Suprapubic skin (tissue), 4 donors: ENCODE measurements at regions not wholly inside any gene's neighbourhood (a gene's known extent, or its start where the extent isn't known, plus 50 kb on each side); places are given as distances from the start of the nearest gene placed in this dataset.

Experiments used
- DNase-seq, 2 donors: peaks; one replicate each; pipeline ENCODE4 v3.0.0-alpha.2; 2019; ENCODE audit warnings: low spot score in 2 of 2
- H3K27ac ChIP-seq: fragments of 200-600 bp; sonication (generic); one replicate; pipeline ENCODE4 v1.5.1; 2019
- H3K27me3 ChIP-seq: fragments of 200-600 bp; sonication (generic); one replicate; pipeline ENCODE4 v1.5.1; 2019
- H3K36me3 ChIP-seq: fragments of 200-600 bp; sonication (generic); one replicate; pipeline ENCODE4 v1.5.1; 2019
- H3K4me1 ChIP-seq: fragments of 200-600 bp; sonication (generic); one replicate; pipeline ENCODE4 v1.5.1; 2019
- H3K4me3 ChIP-seq: fragments of 200-600 bp; sonication (generic); one replicate; pipeline ENCODE4 v1.5.1; 2019; ENCODE audit warnings: mild to moderate bottlenecking
- H3K9me3 ChIP-seq: fragments of 200-600 bp; sonication (generic); one replicate; pipeline ENCODE4 v1.5.1; 2019
- EP300 ChIP-seq: sonication (generic); formaldehyde crosslinking; IDR thresholded peaks from one replicate; pipeline ENCODE4 v1.6.1; 2017; ENCODE audit warnings: antibody characterized with exemption
- POLR2A ChIP-seq, 2 donors: fragments of 450-650 bp; IDR thresholded peaks; one replicate each; pipeline ENCODE4 v1.6.1; 2017; ENCODE audit warnings: antibody characterized with exemption in 2 of 2, mild to moderate bottlenecking in 2 of 2, moderate library complexity in 2 of 2
- POLR2AphosphoS5 ChIP-seq, 3 donors: sonication (generic); formaldehyde crosslinking; IDR thresholded peaks; one replicate each; pipeline ENCODE4 v1.6.1; 2017; ENCODE audit warnings: antibody characterized with exemption in 3 of 3
- WGBS: methylation state at CpG from one replicate; pipeline ENCODE4 v1.1.5; 2018; 5-methylcytosine and 5-hydroxymethylcytosine counted together
- TF ChIP-seq, protein P1 (sequence below), 2 donors: fragments of 200-600 bp in 1 of 2; fragments of 450-650 bp in 1 of 2; sonication (generic) in 1 of 2; IDR thresholded peaks; one replicate each; pipeline ENCODE4 v1.5.1; 2016 to 2019; ENCODE audit warnings: antibody characterized with exemption in 2 of 2, mild to moderate bottlenecking in 1 of 2, moderate library complexity in 1 of 2

DNA sequence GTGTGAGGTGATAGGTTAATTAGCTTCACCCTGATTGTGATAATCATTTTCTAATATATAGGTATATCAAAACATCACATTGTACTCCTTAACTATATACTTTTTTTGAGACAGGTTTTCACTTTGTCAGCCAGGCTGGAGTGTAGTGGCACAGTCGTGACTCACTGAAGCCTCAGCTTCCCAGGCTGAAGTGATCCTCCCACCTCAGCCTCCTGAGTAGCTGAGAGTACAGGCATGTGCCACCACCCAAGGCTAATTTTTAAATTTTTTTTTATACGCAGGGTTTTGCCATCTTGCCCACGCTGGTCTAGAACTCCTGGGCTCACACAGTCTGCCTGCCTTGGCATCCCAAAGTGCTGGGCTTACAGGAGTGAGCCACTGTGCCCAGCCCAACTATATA lies 455.3 kb upstream of the MAF start:
- no peak overlapping the region for H3K4me3 ChIP-seq
- H3K27me3 ChIP-seq = no peaks in the 10 kb centered on the region
- H3K9me3 ChIP-seq = no peaks in the 10 kb centered on the region
- DNase-seq = no peak
- H3K4me1 ChIP-seq = peaks cover 24% of the 10 kb centered on the region
- H3K36me3 ChIP-seq = no peaks in the 10 kb centered on the region
- TF ChIP-seq POLR2A (IDR thresholded peaks at IDR 0.05) (no peak), EP300 (no peak), POLR2AphosphoS5 (IDR thresholded peaks at IDR 0.05) (no peak)
- TF ChIP-seq, protein P1, sequence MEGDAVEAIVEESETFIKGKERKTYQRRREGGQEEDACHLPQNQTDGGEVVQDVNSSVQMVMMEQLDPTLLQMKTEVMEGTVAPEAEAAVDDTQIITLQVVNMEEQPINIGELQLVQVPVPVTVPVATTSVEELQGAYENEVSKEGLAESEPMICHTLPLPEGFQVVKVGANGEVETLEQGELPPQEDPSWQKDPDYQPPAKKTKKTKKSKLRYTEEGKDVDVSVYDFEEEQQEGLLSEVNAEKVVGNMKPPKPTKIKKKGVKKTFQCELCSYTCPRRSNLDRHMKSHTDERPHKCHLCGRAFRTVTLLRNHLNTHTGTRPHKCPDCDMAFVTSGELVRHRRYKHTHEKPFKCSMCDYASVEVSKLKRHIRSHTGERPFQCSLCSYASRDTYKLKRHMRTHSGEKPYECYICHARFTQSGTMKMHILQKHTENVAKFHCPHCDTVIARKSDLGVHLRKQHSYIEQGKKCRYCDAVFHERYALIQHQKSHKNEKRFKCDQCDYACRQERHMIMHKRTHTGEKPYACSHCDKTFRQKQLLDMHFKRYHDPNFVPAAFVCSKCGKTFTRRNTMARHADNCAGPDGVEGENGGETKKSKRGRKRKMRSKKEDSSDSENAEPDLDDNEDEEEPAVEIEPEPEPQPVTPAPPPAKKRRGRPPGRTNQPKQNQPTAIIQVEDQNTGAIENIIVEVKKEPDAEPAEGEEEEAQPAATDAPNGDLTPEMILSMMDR (IDR thresholded peaks at IDR 0.05) = no peak
- no peak overlapping the region for H3K27ac ChIP-seq
- 84% methylated on average over 3 of the region's 3 CpGs for WGBS

DNA sequence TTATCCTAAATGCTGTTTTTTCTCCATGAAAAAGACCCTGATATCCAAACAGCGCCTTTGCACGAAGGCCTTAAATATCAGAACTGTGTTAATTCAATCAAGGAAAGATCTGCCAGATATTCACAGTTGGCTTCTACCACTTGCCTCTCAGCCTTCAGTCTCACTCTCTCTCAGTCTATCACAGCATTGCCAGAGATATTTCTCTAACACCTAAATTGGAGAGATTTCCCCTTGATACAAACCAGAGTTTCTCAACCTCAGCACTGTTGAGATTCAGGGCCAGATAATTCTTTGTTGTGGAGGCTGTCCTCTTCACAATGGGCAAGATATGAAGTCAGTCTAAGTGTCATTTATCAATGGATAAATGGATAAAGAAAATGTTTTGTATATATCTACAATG lies 454.1 kb upstream of the MAF start:
- no peak for TF ChIP-seq EP300
- no peak for TF ChIP-seq POLR2AphosphoS5 (IDR thresholded peaks at IDR 0.05)
- TF ChIP-seq POLR2A (IDR thresholded peaks at IDR 0.05) = no peak
- TF ChIP-seq, protein P1 (IDR thresholded peaks at IDR 0.05) = no peak
- no peaks in the 10 kb centered on the region for H3K36me3 ChIP-seq
- no peak for DNase-seq

GRCh38 chr16:80051040-80051439 lies 450.5 kb upstream of the MAF start:
- Histone ChIP-seq H3K4me3 (no peak overlapping the region), H3K27ac (no peak overlapping the region), H3K9me3 (no peaks in the 10 kb centered on the region), H3K4me1 (peaks cover 12% of the 10 kb centered on the region), H3K36me3 (no peaks in the 10 kb centered on the region), H3K27me3 (no peaks in the 10 kb centered on the region)
- no peak for TF ChIP-seq POLR2AphosphoS5 (IDR thresholded peaks at IDR 0.05)
- no peak for TF ChIP-seq POLR2A (IDR thresholded peaks at IDR 0.05)
- TF ChIP-seq, protein P1 (IDR thresholded peaks at IDR 0.05) = no peak
- no peak for TF ChIP-seq EP300
- DNase-seq = no peak
- WGBS = 80% methylated on average over 9 of the region's 9 CpGs

More for the DNA sequence above, 454.1 kb upstream of the MAF start:
- H3K27me3 ChIP-seq = no peaks in the 10 kb centered on the region
- no peak overlapping the region for H3K27ac ChIP-seq
- H3K4me1 ChIP-seq = peaks cover 19% of the 10 kb centered on the region
- H3K9me3 ChIP-seq = no peaks in the 10 kb centered on the region
- WGBS = 100% methylated on average over 2 of the region's 2 CpGs
- no peak overlapping the region for H3K4me3 ChIP-seq

DNA sequence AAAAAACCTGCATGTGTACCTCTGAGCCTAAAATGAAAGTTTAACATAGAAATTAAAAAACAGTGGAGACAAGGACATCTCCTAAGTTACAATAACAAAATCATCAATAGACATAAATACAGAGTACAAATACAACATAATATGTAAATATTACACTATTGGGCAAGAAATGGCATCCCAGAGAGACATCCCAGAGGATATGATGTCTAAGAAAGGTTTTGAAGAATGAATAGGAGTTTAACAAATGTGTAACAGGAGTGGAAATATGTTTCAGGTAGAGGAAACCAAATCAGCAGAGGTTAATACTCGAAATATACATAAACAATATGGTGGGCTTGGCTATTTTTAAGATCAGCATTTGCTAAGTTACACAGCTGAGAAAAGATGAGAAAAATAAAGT lies 447.7 kb upstream of the MAF start:
- Histone ChIP-seq H3K4me1 (peaks cover 20% of the 10 kb centered on the region), H3K27ac (no peak overlapping the region), H3K9me3 (no peaks in the 10 kb centered on the region), H3K36me3 (no peaks in the 10 kb centered on the region), H3K27me3 (no peaks in the 10 kb centered on the region), H3K4me3 (no peak overlapping the region)
- WGBS = 78% methylated on average over 1 of the region's 1 CpG
- no peak for TF ChIP-seq POLR2A (IDR thresholded peaks at IDR 0.05)
- TF ChIP-seq, protein P1 (IDR thresholded peaks at IDR 0.05) = no peak
- no peak for TF ChIP-seq EP300
- TF ChIP-seq POLR2AphosphoS5 (IDR thresholded peaks at IDR 0.05) = no peak
- no peak for DNase-seq

DNA sequence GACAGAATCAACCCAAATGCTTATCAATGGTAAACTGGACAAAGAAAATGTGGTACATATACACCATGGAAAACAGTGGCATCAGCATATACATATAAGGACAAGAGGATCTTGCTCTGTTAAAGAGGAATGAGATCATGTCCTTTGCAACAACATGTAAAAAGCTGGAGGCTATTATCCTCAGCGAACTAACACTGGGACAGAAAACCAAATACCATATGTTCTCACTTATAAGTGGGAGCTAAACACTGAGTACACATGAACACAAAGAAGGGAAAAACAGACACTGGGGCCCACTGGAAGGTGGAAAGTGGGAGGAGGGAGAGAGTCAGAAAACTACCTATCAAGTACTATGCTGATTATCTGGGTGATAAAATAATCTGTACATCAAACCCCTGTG lies 447.3 kb upstream of the MAF start:
- H3K27me3 ChIP-seq = no peaks in the 10 kb centered on the region
- H3K9me3 ChIP-seq = no peaks in the 10 kb centered on the region
- TF ChIP-seq, protein P1 (IDR thresholded peaks at IDR 0.05) = no peak
- no peak for TF ChIP-seq POLR2AphosphoS5 (IDR thresholded peaks at IDR 0.05)
- TF ChIP-seq POLR2A (IDR thresholded peaks at IDR 0.05) = no peak
- no peak for TF ChIP-seq EP300
- H3K27ac ChIP-seq = no peak overlapping the region
- peaks cover 22% of the 10 kb centered on the region for H3K4me1 ChIP-seq
- DNase-seq = no peak
- 32% methylated on average over 1 of the region's 1 CpG for WGBS
- no peaks in the 10 kb centered on the region for H3K36me3 ChIP-seq
- H3K4me3 ChIP-seq = no peak overlapping the region
